Epithelial cell of esophagus (primary cell): ENCODE measurements at regions not wholly inside any gene's neighbourhood (a gene's known extent, or its start where the extent isn't known, plus 50 kb on each side); places are given as distances from the start of the nearest gene placed in this dataset.

Experiments
- DNase-seq: peaks from one replicate; pipeline ENCODE4 v3.0.0; 2010; ENCODE audit warnings: low read depth
- H3K4me3 ChIP-seq: 2 replicates; pipeline ENCODE4 v1.5.1; 2011; ENCODE audit warnings: mild to moderate bottlenecking, low read length, control low read depth
- TF ChIP-seq, protein P1 (sequence below): IDR thresholded peaks from 2 replicates; pipeline ENCODE4 v1.5.1; 2011; ENCODE audit warnings: low read depth, mild to moderate bottlenecking, low read length, control low read depth, inconsistent platforms; ENCODE audit not compliant: insufficient read depth; ENCODE audit errors: missing control alignments

DNA sequence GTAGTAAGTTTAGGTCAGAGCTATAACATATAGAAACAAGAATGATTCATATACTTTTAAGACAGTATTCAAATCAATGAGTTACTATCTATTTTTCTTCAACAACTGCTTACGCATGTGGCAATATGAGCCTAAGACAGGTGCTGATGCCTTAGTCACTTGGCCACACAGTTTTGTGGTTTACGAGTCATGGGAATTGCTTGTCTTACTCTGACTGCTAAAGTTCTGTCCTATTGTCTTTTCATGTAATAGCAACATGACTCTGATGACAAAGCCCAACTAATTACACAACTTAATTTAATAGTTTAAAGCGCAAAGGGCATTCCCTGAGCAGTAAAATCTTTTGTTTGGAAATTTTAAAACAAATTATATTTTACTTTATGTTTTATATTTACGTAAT is 159.3 kb upstream of the CENPW start:
- no peak overlapping the region for H3K4me3 ChIP-seq
- TF ChIP-seq, protein P1, sequence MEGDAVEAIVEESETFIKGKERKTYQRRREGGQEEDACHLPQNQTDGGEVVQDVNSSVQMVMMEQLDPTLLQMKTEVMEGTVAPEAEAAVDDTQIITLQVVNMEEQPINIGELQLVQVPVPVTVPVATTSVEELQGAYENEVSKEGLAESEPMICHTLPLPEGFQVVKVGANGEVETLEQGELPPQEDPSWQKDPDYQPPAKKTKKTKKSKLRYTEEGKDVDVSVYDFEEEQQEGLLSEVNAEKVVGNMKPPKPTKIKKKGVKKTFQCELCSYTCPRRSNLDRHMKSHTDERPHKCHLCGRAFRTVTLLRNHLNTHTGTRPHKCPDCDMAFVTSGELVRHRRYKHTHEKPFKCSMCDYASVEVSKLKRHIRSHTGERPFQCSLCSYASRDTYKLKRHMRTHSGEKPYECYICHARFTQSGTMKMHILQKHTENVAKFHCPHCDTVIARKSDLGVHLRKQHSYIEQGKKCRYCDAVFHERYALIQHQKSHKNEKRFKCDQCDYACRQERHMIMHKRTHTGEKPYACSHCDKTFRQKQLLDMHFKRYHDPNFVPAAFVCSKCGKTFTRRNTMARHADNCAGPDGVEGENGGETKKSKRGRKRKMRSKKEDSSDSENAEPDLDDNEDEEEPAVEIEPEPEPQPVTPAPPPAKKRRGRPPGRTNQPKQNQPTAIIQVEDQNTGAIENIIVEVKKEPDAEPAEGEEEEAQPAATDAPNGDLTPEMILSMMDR: no peak
- peak; percentile 98 for DNase-seq

DNA sequence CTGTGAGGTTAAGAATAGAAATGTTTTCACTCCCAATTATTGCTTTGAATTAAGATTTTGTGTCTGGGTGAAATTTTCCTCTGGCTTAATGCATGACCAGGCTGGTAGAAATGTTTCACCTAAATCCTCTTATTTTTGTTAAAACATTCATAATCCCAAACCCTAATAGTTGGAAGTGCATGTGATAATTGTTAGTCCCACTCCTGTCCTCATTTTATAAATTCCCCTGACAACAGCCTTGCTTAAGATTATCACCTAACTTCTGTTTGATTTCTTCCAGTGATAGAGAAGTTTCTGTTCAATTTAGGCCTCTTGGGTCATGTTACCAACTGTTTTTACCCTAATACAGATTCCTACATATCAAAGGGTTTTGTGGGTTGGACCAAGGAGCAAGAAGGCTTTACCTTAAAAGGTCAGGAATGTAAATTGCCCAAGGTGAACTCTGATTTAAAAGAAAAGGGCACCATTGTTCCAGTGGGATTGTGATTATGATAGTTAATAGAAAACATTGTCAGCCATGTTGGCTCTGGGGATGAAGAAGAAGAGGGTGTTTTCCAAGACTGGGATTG is 158.7 kb upstream of the CENPW start:
- TF ChIP-seq, protein P1: no peak
- no peak for DNase-seq
- H3K4me3 ChIP-seq: no peak overlapping the region

DNA sequence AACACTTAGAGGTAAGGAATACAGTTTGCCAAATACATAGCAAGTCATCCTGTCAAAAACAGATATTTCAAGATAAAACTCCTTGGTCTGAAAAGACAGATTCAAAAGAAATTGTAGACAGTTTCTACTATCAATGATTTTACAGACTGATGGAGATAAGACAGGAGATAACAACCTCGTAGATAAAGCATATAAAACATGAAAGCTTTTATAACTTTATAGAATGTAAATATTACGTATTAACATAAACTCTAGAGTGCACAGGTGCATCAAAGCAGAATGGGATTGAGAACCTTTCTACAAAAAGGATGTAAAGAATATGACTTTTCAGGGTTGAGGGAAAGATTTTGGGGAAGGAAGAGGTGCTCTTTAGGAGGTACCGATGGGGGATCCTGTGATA is 158.0 kb upstream of the CENPW start:
- H3K4me3 ChIP-seq: no peak overlapping the region
- TF ChIP-seq, protein P1: no peak
- no peak for DNase-seq

DNA sequence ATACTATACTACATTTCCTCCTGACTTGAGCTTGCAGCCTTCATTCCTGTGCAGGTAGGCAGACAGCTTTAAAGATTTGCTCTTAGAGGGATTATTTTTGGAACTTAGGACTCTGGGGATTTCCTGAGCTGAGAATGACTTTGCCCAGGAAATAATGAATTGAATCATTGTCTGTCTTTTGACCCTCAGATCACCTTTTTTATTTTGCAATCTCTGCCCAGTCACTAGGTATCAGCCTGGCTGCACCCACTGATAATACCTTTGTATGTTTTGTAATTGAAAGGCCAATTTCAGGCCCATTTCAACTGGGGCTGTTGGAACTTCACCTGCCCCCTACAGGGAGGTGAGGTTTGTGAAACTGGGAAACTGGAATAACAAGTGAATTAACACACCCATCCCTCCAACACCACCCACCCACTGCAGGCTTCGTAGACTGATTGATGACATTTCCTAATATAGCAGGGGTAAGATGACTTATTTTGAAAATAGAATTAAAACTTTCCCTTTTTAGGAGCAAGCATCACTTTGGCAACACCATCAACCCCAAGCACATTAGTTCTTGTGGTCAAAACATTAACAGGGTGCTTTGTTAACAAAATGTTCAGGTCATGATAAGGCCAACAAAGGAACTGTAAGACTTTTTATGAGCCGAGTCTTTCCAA is 157.1 kb upstream of the CENPW start:
- DNase-seq: peak; percentile 68
- TF ChIP-seq, protein P1: no peak
- H3K4me3 ChIP-seq: no peak overlapping the region

DNA sequence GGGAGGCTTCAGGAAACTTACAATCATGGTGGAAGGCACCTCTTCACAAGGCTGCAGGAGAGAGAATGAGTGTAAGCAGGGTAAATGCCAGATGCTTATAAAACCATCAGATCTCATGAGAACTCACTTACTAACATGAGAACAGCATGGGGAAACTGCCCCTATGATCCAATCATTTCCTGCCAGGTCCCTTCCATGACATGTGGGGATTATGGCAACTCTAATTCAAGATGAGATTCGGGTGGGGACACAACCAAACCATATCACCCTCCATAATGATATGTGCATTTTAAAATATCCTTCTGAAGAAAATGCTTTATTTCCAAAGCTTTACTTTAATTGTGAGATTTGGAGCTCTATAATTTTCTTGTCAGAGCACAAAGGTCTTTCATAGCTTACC is 154.1 kb upstream of the CENPW start:
- H3K4me3 ChIP-seq: no peak overlapping the region
- TF ChIP-seq, protein P1: no peak
- no peak for DNase-seq

DNA sequence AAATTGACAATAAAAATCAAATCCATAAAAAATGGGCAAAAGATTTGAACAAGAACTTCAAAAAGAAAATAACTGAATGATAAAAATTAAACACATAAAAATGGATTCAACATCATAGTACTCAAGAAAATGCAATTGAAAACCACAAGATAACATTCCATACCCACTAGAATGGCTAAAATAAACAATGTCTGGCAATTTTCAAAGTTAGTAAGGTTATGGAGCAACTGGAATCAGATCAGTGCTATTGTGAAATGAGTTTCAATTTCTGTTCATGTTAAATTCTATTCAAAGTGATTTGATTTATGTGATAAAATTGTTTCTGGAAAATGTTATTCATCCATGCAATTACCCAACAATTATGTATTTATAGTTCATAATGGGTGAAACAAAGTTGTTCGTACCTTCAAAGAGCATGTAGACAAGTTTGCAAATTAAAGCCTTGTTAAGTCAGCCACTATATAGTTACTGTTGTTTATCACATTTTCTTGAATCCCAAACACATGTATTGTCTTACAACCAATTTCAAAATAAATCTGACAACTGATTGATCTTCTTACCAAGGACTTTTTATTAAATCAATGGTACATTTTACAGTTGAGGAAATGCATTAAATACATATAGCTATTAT is 151.5 kb upstream of the CENPW start:
- no peak for DNase-seq
- H3K4me3 ChIP-seq: no peak overlapping the region
- TF ChIP-seq, protein P1: no peak

DNA sequence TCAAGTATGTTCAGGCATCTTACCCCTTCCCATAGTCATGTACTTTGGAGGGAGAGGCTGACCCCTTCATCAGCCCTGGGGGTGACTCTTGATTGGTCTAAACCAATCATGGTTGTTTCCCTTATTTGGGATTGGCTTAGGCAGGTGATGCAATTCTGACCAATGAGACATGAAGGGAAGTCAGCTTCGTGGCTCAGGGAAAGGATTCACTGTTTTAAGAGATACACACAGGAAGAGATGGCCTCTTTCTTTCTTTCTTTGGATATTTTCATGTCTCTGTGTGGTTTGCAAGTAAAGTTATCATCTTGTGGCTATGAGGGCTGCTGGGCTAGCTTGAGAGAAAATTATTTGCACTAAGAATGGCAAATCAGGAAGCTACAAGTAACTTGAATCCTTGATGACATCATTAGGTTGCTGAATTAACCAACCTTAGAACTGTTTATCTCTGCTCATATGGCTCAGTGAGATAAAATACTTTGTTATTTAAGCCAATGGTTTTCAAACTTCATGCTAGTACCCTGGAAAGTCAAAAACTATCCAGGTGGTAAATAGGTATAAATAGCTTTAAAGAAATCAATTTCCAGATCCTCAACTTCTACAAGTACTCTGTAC is 144.2 kb upstream of the CENPW start:
- DNase-seq: no peak
- TF ChIP-seq, protein P1: no peak

More for the DNA sequence above, 144.2 kb upstream of the CENPW start:
- H3K4me3 ChIP-seq: no peak overlapping the region
